Skin epidermis (tissue), 12 donors: ENCODE measurements at regions not wholly inside any gene's neighbourhood (a gene's known extent, or its start where the extent isn't known, plus 50 kb on each side); places are given as distances from the start of the nearest gene placed in this dataset.
"Not testable (repeated sequence)": the region's sequence is repeated elsewhere in the genome, so short reads cannot be mapped to it uniquely, and the experiment has no call there.

Experiments used
- H3K27ac ChIP-seq, 21 experiments: fragments of 200-600 bp; sonication (generic) in 11 of 21; one replicate each; pipeline ENCODE4 v1.5.0; 2020; ENCODE audit warnings: mild to moderate bottlenecking in 3 of 21, inconsistent platforms in 2 of 21, moderate library complexity in 2 of 21
- H3K4me3 ChIP-seq, 7 experiments: fragments of 200-600 bp; sonication (generic) in 2 of 7; one replicate each; pipeline ENCODE4 v1.5.0; 2020; ENCODE audit warnings: inconsistent platforms in 2 of 7, mild to moderate bottlenecking in 2 of 7, moderate library complexity in 1 of 7

DNA sequence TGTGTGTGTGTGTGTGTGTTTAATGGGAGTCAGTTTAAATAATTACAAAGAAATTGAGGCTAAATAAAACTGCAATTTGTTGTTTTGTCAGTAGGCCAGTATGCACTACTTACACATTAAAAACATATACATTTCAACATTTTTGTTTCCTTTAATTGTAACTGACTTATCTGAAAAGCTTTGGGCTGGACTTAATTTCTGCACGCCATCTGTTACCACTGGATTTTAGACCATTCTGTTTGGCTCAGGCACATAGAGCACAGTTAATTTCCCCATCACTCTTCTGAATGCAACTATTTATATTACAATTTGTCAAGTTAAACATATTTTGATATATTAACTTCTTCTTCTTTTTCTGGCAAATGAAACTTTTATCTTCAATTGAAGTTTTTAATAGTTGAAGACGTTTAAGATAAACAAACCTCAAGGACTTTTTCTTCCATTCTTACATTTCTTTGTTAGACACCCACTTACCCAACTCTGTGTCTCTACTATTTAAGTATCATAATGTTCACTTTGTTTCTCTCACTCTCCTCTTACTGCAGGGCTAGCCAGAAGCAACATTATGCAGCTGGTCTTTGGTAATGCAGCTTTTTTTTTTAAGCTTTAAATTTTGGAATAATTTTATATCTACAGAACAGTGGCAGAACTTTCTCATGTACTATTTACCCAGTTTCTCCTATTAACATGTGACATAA is 253.4 kb upstream of the ANKH start:
- no peak overlapping the region for H3K4me3 ChIP-seq
- H3K27ac ChIP-seq, result peak overlapping the region in 1 of 21 experiments; percentile 19

DNA sequence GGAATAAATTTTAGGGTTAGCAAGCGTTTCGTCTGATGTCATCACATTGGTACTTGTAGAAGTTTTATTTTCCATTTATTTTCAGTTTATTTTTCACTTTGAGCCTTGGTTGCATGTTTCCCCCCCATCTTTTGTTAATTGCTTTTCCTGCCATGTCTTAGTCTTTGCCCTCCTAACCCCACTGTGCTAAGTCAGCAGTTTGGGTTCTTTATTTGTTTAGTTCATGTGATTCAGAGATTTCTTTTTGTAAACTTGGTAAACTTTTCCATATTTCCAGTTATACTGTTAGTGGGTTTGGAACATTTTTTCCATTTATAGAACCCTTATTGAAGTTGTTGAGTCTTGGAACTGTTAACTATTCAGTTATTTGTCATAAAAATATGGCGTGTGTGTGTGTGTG is 252.9 kb upstream of the ANKH start:
- no peak overlapping the region for H3K4me3 ChIP-seq

DNA sequence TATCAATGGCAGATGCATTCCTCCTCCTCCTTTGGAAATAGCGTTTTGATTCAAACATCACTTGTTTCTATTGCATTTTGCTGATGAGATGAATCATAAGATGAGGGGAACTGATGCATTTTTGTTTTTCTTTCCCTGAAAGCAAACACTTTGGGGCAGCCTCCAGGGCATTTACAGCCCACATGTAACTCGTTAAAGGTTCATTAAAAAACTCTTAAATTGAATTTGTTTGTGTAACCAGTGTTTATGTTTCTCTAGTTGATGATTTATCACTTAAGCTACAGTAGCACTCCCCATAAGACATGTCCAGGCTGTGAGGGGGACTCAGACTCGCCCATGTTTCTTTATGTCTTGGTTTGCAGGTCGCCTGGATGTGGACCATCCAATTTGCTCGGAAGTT is 246.1 kb upstream of the ANKH start:
- no peak overlapping the region for H3K27ac ChIP-seq

More for the DNA sequence above, 252.9 kb upstream of the ANKH start:
- no peak overlapping the region for H3K27ac ChIP-seq

DNA sequence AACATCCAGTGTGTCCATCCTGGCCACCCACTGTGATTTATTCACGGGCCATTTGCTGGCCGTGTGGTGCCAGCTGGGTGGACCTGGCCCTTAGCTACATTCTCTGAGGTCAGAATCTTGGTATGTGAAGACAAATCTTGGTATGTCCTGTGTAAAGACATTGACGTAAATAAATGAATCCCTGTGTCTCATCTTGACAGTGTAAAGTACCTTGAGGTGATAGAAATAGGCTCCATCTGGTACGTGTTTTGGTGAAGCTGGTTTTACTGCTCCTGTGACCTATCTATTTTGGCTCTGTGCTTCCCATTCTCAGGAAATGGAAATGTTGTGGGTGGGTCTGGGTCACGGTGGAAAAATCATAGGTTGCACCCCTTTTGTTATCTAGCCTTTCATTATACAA is 245.4 kb upstream of the ANKH start:
- no peak overlapping the region for H3K4me3 ChIP-seq
- H3K27ac ChIP-seq, result no peak overlapping the region

More for the DNA sequence above, 246.1 kb upstream of the ANKH start:
- no peak overlapping the region for H3K4me3 ChIP-seq

DNA sequence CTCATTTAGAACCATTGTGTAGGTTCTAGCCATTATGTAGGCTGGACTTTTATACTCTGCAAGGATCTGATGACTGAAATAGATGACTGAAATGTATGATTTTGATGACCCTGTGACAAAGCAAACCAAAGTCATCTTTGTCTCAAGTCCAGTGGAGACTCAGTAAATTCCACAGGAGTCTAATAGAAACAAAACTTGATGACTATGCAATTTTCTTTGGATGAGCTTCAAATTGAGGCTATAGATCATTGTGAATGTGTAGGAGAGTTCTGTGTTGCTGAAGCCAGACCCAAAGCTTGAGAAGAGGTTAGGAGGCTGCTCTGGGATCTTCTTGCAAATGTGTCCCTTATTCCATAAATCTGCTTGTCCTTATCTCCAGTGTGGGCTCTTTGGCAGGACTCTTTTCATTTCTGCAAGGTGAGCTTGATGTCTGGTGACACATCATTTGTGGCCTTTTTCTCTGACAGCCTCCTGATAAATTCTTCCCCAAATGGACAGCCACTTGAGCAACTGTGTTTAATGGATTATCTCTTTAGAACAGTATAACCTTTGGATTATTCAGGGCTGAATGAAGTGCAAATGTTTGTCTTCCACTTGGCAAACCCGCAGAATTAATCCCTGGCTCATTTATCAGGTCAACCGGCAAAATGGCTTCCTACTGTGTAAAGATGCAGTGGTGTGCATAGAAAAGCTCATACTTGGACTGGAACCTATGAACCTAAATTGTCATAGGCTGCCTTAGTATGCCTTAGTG is 235.1 kb upstream of the ANKH start:
- Histone ChIP-seq H3K4me3 (no peak overlapping the region), H3K27ac (no peak overlapping the region)

DNA sequence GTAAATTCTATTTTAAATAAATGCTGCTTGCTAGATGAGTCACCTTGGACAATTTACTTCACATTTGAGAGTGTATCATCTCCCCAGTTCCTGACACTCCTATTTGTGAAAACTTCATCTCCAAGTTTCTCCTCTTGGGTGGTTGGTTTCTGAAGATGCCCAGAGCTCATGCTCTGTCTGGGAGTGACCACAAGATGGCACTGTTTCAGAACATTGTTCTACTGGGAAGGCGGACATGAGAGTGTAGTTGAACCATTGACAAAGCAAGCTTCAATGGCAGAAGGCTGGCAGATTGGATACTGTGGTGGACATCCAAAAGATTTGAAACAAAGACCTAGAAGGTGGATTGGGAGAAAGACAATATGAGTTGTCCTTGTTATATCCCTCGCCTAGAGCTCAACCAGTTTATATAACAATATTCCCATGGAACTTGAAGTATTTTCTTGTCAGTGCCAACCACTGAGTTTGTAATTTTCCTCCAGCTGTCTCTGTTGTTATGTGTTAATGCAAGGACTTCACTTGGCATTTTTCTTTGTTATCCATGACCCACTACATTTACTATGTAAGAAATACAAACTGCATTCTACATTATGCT is 234.3 kb upstream of the ANKH start:
- Histone ChIP-seq H3K4me3 (no peak overlapping the region), H3K27ac (no peak overlapping the region)

DNA sequence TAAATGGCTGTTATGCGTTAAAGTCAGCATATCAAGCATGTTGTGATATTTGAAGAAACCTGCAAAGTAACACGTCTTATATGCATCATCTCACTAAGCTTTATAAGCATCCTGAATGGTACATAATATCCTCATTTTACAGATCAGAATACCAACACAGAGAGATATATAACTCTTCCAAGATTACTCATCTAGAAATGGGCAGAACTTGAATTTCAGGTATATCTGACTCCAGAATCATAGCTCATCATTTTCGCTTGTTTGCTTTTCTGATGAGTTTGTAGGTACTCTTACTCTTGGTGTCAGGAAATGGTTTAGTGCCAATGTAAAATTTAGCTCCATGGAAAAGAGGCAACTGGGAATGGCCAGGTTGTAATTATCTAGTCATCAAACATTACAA is 232.3 kb upstream of the ANKH start:
- no peak overlapping the region for H3K27ac ChIP-seq
- H3K4me3 ChIP-seq, result no peak overlapping the region

DNA sequence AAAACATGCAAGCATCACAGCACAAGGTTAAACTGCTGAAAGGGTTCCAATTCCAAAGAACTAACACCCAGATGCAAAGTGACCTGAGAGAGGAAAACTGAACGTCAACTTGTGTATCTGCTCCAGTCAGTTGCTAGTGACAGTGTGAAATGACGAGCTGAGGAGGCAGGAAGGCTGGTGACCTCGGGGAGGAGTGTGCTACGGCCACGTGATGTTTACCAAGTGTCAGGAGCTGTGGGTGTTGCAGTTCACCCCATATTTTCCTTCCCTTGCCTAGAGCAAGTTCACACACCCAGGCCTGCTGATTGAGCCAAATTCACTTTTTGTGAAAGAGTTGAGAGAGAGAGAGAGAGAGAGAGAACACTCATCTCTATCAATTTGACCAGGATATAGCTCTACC is 231.6 kb upstream of the ANKH start:
- Histone ChIP-seq H3K27ac (no peak overlapping the region), H3K4me3 (no peak overlapping the region)

DNA sequence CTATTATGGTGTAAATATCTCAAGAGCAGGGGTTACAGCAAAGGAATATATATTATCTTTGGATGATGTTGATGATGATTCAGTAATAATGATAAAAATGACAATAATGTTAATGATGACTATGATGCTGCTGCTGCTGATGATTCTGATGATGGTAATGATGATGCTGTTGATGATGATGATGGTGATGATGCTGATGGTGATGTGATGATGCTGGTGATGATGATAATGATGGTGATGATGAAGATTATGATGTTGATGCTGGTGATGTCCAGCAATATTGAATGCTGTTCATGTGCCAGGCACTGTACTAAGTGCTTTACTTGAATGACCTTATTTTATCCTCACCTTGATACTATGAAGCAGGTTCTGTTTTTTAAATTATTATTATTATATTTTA is 226.0 kb upstream of the ANKH start:
- Histone ChIP-seq H3K27ac (no peak overlapping the region), H3K4me3 (no peak overlapping the region)

DNA sequence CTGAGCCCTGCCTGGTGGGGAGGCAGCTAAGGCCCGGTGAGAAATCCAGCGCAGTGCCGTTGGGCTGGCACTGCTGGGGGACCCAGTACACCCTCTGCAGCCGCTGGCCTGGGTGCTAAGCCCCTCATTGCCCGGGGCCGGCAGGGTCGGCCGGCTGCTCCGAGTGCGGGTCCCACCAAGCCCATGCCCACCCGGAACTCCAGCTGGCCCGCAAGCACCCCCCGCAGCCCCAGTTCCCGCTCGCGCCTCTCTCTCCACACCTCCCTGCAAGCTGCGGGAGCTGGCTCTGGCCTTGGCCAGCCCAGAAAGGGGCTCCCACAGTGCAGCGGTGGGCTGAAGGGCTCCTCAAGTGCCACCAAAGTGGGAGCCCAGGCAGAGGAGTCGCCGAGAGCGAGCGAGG is 225.1 kb upstream of the ANKH start:
- not testable (repeated sequence) for H3K4me3 ChIP-seq, H3K27ac ChIP-seq

DNA sequence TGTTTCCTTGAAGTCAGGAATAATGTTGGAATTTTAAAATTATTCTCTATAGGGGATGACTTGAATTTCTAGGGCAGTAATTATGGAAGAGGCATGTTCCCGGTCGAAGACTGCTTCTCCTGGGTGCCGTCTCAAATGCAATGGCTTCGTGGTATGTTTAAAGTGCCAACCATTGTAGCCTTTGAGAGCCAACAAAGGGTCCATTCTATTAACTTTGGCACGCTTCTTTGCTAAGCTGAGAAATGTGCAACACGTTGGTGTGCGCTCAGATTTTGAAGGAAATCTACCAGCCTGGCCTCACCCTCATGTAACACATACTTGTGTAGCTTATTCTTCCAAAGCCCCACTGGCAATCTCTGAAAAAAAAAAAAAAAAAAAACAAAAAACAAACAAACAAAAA is 221.2 kb upstream of the ANKH start:
- Histone ChIP-seq H3K4me3 (no peak overlapping the region), H3K27ac (no peak overlapping the region)

DNA sequence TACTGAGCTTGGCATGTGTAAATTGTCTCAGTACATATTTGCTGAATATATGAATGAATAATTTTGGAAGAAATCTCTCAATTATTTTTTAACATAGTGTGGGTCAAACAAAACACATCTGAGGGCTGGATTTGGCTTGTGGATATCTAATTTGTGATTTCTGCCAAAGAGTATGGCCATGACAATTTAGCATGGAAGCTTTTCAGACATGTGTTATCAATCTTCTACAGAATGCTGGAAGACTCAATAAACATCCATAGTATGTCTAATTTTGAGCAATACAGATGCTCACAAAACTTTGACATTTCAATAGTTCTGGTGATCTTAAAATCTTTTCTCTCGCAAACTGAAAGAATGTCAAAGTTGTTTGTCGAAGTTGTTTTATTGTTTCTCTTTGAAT is 214.1 kb upstream of the ANKH start:
- no peak overlapping the region for H3K4me3 ChIP-seq

DNA sequence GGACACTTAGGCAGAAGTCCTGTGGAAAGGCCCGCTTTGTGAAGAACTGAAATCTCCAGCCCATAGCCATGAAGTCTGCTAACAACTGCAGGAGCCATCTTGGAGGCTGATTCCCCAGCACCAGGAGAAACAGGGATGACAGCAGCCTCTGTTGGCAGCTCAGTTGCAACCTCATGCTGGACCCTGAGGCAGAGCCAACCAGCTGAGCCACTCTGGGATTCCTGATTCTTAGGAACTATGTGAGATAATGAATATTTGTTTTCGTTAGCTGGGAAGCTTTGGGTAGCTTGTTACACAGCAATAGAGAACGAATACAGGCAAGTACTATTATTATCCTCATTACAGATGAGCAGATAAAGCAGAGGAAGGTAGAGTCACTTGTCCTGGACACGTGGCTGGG is 210.5 kb upstream of the ANKH start:
- no peak overlapping the region for H3K4me3 ChIP-seq
- H3K27ac ChIP-seq, result no peak overlapping the region

More for the DNA sequence above, 214.1 kb upstream of the ANKH start:
- no peak overlapping the region for H3K27ac ChIP-seq

DNA sequence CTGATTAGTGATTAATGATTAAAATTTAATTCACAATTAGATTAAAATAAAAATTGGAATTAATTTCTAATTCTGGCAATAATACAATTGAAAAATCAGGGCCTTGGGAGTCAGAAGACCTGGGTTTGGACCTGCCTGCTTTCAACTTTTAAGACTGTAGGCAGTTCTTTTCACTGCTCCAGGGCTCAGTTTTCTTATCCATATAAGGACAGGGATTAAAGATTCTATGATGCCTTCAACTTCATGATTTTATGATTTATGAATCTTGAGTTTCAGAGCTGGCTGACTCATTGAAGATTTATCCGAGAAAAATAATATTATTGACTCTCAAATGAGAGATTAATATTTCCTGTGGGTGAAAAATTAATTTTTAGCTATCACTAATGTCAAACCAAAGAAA is 208.6 kb upstream of the ANKH start:
- no peak overlapping the region for H3K4me3 ChIP-seq
- no peak overlapping the region for H3K27ac ChIP-seq

DNA sequence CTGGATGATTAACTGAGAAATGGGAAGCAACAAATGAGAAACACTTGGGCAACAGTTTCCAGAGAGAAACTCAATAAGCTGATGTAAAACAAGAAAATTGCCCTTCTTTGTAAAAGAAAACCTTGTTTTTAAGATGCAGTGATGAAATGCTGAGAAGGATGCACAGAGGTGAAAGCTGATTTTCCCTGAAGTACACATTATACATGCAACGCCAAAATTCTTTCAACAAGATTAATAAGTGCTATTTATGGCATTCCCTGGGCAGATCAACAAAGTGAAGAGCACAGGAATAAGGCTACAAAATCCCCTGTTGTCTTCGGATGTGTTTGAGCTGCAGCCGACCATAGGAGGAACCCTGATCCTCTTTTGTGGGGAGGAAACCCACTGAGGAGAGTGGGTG is 208.0 kb upstream of the ANKH start:
- no peak overlapping the region for H3K27ac ChIP-seq
- no peak overlapping the region for H3K4me3 ChIP-seq

DNA sequence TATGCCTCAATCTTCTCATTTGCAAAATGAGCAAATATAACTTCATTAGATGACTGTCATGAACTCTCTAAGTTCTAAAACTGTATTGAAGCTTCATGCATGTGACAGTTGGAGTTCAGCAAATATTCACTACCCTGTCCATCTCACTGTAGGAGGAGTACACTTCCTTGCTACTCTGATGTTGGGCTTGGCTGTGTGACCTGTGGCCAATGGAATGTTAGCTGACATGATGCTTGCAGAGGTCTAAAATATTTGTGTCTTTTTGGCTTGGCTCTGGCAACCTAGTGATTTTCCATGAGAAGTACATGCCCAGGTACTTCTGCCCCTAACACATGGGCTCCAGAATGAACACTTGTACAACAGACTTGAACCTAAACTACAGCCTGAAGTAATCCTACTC is 203.1 kb upstream of the ANKH start:
- H3K27ac ChIP-seq, result no peak overlapping the region
- no peak overlapping the region for H3K4me3 ChIP-seq

DNA sequence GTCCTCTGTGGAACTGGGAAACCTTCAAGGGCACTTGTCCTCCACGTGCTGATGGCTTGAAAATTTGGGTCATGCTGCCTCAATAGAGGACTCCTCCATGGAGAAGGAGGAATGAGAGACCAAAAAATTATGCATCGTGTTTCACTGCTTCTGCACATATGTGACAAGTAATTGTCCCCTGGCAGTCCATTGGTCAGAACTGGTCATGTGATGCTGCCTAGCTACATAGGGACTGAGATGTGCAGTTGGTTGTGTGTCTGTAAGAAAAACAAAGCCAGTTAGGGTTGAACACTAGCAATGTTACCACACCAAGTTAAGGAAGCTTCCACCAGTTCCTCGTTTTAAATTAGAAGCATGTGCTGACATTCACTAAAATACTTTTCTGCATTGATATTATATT is 201.9 kb upstream of the ANKH start:
- H3K4me3 ChIP-seq, result no peak overlapping the region
- no peak overlapping the region for H3K27ac ChIP-seq

DNA sequence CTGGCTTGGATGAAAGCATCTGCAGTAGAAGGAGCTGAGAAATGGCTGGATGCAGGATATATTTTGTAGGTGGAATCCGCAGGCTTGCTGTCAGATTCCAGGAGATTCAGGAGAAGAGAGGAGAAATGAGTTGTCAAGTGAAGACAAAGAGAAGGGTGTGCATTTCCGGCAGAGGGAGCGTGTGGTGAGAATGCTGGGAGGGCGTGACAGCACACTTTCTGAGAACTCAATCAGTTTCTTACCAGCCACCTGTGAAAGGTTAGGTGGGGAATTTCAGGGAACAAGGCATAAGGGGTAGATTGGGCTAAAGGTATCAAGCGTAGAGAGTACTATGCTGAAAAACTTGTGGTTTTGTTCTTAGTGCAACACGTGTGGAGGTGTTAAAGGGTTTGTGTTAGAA is 199.3 kb upstream of the ANKH start:
- H3K27ac ChIP-seq, result no peak overlapping the region
- H3K4me3 ChIP-seq, result no peak overlapping the region

DNA sequence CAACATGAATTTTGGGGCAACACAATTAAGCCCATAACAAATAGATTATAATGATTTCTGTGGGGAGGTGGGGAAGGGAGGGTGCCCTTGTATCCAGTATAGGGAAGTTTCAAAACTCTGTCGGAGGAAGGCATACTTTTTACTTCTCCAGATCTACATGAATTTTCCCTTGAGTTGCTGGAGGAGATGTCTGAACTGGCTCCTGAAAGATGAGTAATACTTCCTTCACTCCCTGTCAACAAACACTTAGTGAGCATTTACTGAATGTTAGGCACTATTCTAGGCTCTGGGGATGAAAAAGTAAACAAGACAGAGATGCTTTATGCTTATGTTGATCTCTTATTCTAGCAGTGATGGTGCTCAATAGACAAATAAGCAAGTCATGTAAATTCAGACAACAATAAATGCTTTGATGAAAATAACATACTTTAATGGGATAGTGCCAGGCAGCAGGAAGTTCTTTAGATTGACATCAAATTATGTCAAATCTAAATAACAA is 197.9 kb upstream of the ANKH start:
- no peak overlapping the region for H3K27ac ChIP-seq
- H3K4me3 ChIP-seq, result no peak overlapping the region

DNA sequence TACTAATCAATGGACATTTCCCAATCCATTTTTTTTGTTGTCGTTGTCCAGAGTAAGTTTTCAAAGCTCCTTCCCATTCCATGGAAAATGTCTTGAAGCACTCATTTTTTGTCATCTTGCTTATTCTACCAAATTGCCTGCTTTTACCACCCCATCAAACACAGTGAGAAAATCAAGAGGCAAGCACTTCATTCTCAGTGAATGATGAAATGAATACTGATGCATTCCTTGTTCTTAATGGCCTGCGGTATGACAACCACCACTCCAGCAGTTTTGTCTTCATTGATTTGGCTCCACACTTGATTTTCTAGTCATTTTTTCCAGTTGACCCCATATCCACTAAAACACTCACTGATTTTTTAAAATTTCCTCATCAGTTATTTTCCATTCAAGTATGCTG is 193.5 kb upstream of the ANKH start:
- Histone ChIP-seq H3K27ac (no peak overlapping the region), H3K4me3 (no peak overlapping the region)

DNA sequence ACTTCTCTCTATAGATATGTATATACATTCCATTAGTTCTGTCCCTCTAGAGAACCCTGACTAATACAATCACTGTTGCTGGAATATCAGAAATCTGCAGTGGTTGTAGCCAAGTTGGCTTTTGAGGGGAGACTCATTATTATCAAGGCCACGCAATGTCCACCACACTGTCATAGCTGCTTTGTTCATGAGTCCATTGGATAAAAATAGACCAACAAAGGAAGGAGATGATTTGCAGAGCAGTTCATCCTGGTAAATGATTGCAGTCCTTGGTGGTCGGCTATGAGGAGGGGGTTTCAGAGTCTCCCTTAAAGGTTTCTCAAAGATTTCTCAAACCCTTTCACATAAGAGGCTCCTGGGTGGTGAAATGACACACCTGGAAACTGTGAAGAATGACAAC is 192.8 kb upstream of the ANKH start:
- no peak overlapping the region for H3K4me3 ChIP-seq
- no peak overlapping the region for H3K27ac ChIP-seq
